SK-N-MC (cell line): ENCODE measurements at regions not wholly inside any gene's neighbourhood (a gene's known extent, or its start where the extent isn't known, plus 50 kb on each side); places are given as distances from the start of the nearest gene placed in this dataset.

Experiments used
- EZH2 ChIP-seq: fragments of 200-600 bp; sonication (generic); IDR thresholded peaks from one replicate; pipeline ENCODE4 v1.6.1; 2017; ENCODE audit warnings: antibody characterized with exemption
- FOXP2 ChIP-seq: optimal IDR thresholded peaks from 2 replicates; pipeline ENCODE3; 2011; ENCODE audit warnings: mild to moderate bottlenecking, moderate library complexity; ENCODE audit not compliant: insufficient read depth; ENCODE audit errors: extremely low read length, control extremely low read depth
- POLR2AphosphoS5 ChIP-seq: IDR thresholded peaks from 2 replicates; pipeline ENCODE4 v1.6.1; 2012; ENCODE audit warnings: mild to moderate bottlenecking, low read depth, low read length, borderline replicate concordance

DNA sequence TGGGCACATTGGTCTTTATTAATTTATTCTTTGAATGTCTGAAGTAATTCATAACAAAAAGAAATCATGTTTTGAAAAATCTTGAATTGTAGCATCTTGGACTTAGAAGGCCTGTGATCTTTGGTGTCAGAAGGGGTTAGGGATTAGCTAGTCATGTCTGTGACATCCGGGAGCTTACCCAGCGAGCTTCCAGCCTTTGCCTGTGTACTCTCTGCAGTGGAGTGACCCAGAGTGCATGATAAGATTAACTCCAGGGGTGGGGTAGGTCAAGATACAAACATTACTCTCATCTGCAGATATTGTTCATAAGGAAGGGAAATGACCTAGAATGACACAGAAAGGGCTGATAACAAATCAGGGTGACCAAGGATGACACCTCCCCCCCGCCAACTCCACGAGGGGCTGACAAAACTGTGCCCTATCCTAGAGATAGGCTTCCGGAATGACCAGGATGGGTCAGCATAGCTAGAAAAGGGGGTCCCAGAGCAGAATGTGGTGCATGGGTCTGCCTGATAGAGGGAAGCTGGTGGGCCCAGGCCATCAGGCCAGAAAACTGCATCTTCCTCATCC lies 56.6 kb upstream of the BLCAP start:
- TF ChIP-seq FOXP2 (no peak), EZH2 (no peak), POLR2AphosphoS5 (no peak)
